ENCODE measurements at regions not wholly inside any gene's neighbourhood (a gene's known extent, or its start where the extent isn't known, plus 50 kb on each side); places are given as distances from the start of the nearest gene placed in this dataset.

DNA sequence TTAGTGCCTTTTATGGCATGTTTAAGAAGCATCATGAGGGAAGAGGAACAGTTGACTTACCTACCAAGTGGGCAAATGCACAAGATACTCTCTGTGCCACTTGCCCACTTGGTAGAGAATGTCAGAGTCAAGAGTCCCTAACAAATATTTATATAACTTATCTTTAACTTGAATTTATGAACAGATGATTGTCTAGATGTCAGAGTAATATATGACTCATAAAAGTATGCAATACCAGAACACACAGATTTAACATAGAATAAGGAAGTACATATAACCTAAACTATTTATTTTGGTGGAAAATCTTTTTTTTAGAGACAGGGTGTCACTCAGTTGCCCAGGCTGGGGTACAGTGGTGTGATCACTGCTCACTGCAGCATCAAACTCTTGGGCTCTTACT lies 130.0 kb upstream of the NANOGP8 start:
- TF ChIP-seq, protein P1, sequence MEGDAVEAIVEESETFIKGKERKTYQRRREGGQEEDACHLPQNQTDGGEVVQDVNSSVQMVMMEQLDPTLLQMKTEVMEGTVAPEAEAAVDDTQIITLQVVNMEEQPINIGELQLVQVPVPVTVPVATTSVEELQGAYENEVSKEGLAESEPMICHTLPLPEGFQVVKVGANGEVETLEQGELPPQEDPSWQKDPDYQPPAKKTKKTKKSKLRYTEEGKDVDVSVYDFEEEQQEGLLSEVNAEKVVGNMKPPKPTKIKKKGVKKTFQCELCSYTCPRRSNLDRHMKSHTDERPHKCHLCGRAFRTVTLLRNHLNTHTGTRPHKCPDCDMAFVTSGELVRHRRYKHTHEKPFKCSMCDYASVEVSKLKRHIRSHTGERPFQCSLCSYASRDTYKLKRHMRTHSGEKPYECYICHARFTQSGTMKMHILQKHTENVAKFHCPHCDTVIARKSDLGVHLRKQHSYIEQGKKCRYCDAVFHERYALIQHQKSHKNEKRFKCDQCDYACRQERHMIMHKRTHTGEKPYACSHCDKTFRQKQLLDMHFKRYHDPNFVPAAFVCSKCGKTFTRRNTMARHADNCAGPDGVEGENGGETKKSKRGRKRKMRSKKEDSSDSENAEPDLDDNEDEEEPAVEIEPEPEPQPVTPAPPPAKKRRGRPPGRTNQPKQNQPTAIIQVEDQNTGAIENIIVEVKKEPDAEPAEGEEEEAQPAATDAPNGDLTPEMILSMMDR (IDR thresholded peaks at IDR 0.05; ENCODE audit: poor library complexity), result no peak
- TF ChIP-seq EZH2phosphoT487 (IDR thresholded peaks at IDR 0.05; ENCODE audit: low read depth, severe bottlenecking, unreplicated experiment), result no peak
- TF ChIP-seq EZH2 (IDR thresholded peaks at IDR 0.05; ENCODE audit: borderline replicate concordance), result no peak
- H3K27me3 ChIP-seq, result no peaks in the 10 kb centered on the region
- no peaks in the 10 kb centered on the region for H3K79me2 ChIP-seq
- no peaks in the 10 kb centered on the region for H3K9me3 ChIP-seq (ENCODE audit: low read depth)
- H3K36me3 ChIP-seq (replicated peaks; ENCODE audit: insufficient read depth, low read depth), result no peaks in the 10 kb centered on the region
- no peaks in the 10 kb centered on the region for H4K20me1 ChIP-seq (ENCODE audit: insufficient read depth, poor library complexity, severe bottlenecking)
- H2AFZ ChIP-seq, result no peak overlapping the region
- DNase-seq (ENCODE audit: low spot score), result no peak
- no peak overlapping the region for H3K4me2 ChIP-seq
- H3K4me1 ChIP-seq (ENCODE audit: insufficient read depth), result no peaks in the 10 kb centered on the region
- H3K27ac ChIP-seq, result no peak overlapping the region
- no peaks in the 10 kb centered on the region for H3K9me2 ChIP-seq (replicated peaks; ENCODE audit: insufficient read depth)
- no peak overlapping the region for H3K4me3 ChIP-seq

DNA sequence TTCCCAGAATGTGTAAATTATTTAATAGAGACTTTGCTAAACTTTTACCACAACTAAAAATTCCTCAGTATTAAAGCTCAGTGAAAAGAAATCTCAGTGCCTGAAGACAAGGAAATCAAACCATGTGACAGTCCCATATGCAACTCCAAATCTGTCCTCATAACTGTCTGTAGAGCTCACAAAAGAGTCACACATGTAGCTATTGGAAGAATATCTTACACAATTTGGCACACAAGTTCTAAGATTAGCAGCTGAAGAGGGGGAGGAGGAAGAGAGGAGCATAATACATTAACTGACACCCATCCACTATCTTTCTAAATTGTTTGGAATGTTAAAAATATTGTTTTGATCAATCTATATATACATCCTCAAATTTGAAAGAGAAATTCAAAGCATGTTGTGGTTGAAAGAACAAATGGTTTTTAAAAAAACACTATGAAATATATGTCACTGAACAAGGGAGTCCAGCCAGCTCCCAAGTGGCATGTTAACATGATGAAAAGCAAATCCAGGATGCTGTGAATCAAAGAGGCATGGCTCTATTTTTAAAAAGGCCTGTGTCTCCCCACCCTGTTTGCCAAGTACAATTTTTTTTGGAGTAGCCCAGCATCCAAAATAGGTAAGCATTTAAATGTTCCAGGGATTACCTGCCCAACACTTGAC lies 126.3 kb upstream of the NANOGP8 start:
- Histone ChIP-seq H3K27ac (no peak overlapping the region), H4K20me1 (ENCODE audit: insufficient read depth, poor library complexity, severe bottlenecking) (no peaks in the 10 kb centered on the region), H3K36me3 (replicated peaks; ENCODE audit: insufficient read depth, low read depth) (no peaks in the 10 kb centered on the region), H2AFZ (no peak overlapping the region), H3K27me3 (no peaks in the 10 kb centered on the region), H3K9me2 (replicated peaks; ENCODE audit: insufficient read depth) (no peaks in the 10 kb centered on the region), H3K4me1 (ENCODE audit: insufficient read depth) (no peaks in the 10 kb centered on the region), H3K4me2 (no peak overlapping the region), H3K79me2 (no peaks in the 10 kb centered on the region), H3K9me3 (ENCODE audit: low read depth) (no peaks in the 10 kb centered on the region), H3K4me3 (no peak overlapping the region)
- TF ChIP-seq, protein P1 (IDR thresholded peaks at IDR 0.05; ENCODE audit: poor library complexity), result no peak
- TF ChIP-seq EZH2phosphoT487 (IDR thresholded peaks at IDR 0.05; ENCODE audit: low read depth, severe bottlenecking, unreplicated experiment), result no peak
- TF ChIP-seq EZH2 (IDR thresholded peaks at IDR 0.05; ENCODE audit: borderline replicate concordance), result no peak
- DNase-seq (ENCODE audit: low spot score), result no peak

DNA sequence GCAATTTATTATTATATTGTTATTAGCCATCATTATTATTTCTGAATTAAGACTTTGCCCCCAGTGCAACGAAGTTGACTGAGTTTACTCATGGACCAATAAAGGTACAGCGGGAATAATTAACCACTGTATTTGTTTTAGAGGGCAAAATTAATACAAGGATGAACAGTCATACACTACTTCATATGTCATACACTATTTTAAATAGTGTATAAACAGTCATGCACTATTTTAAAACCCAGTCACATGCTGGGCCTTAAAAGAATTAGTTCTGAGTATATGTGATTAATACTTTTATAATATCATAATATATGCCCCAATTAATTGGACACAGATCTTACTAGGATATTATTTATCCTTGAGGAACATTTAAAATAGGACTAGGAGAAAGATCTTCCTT lies 125.3 kb upstream of the NANOGP8 start:
- Histone ChIP-seq H3K9me3 (ENCODE audit: low read depth) (no peaks in the 10 kb centered on the region), H3K4me3 (no peak overlapping the region), H3K36me3 (replicated peaks; ENCODE audit: insufficient read depth, low read depth) (no peaks in the 10 kb centered on the region), H3K4me2 (no peak overlapping the region), H3K27me3 (no peaks in the 10 kb centered on the region), H3K4me1 (ENCODE audit: insufficient read depth) (no peaks in the 10 kb centered on the region), H3K79me2 (no peaks in the 10 kb centered on the region), H3K9me2 (replicated peaks; ENCODE audit: insufficient read depth) (no peaks in the 10 kb centered on the region), H3K27ac (no peak overlapping the region), H4K20me1 (ENCODE audit: insufficient read depth, poor library complexity, severe bottlenecking) (no peaks in the 10 kb centered on the region), H2AFZ (no peak overlapping the region)
- WGBS (ENCODE audit: low lambda C conversion rate, missing lambda C conversion rate), result 48% methylated on average over 2 of the region's 2 CpGs
- TF ChIP-seq EZH2phosphoT487 (IDR thresholded peaks at IDR 0.05; ENCODE audit: low read depth, severe bottlenecking, unreplicated experiment), result no peak
- no peak for TF ChIP-seq EZH2 (IDR thresholded peaks at IDR 0.05; ENCODE audit: borderline replicate concordance)
- TF ChIP-seq, protein P1 (IDR thresholded peaks at IDR 0.05; ENCODE audit: poor library complexity), result no peak
- no peak for DNase-seq (ENCODE audit: low spot score)

DNA sequence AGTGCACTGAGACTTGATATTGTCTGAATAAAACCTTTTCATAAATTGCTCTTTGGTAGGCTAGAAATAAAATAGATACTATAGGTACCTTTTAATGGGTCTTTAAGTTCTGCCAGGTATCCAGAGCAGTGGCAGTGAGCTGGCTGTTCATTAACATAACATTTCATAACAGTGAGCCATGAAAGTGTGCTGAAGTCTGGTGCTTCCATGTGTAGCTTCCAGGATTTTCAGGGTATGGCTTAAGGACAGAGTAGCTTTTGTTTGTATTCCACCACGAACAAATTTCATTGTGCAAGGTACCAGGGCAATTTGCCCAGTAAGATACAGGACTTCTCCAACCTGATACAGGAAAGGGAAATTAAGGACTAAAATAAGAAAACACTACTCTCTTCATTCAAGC lies 124.7 kb upstream of the NANOGP8 start:
- Histone ChIP-seq H3K9me3 (ENCODE audit: low read depth) (no peaks in the 10 kb centered on the region), H3K27me3 (no peaks in the 10 kb centered on the region), H3K36me3 (replicated peaks; ENCODE audit: insufficient read depth, low read depth) (no peaks in the 10 kb centered on the region), H3K4me3 (no peak overlapping the region), H3K27ac (no peak overlapping the region), H4K20me1 (ENCODE audit: insufficient read depth, poor library complexity, severe bottlenecking) (no peaks in the 10 kb centered on the region), H3K4me1 (ENCODE audit: insufficient read depth) (no peaks in the 10 kb centered on the region), H3K79me2 (no peaks in the 10 kb centered on the region), H3K9me2 (replicated peaks; ENCODE audit: insufficient read depth) (no peaks in the 10 kb centered on the region), H3K4me2 (no peak overlapping the region), H2AFZ (no peak overlapping the region)
- TF ChIP-seq EZH2phosphoT487 (IDR thresholded peaks at IDR 0.05; ENCODE audit: low read depth, severe bottlenecking, unreplicated experiment), result no peak
- no peak for TF ChIP-seq EZH2 (IDR thresholded peaks at IDR 0.05; ENCODE audit: borderline replicate concordance)
- TF ChIP-seq, protein P1 (IDR thresholded peaks at IDR 0.05; ENCODE audit: poor library complexity), result no peak
- 61% methylated on average over 1 of the region's 1 CpG for WGBS (ENCODE audit: low lambda C conversion rate, missing lambda C conversion rate)
- DNase-seq (ENCODE audit: low spot score), result peak; percentile 13
